ENCODE measurements at regions not wholly inside any gene's neighbourhood (a gene's known extent, or its start where the extent isn't known, plus 50 kb on each side); places are given as distances from the start of the nearest gene placed in this dataset.

GRCh38 chr12:63090716-63091115 is 60.3 kb downstream of the AVPR1A start:
- no peak for TF ChIP-seq CTCF (conservative IDR thresholded peaks at IDR 0.05; ENCODE audit: low read depth, low read length)
- no peak for TF ChIP-seq EZH2 (IDR thresholded peaks at IDR 0.05; ENCODE audit: borderline replicate concordance, low read depth, low read length, poor library complexity, severe bottlenecking)
